ENCODE measurements at regions not wholly inside any gene's neighbourhood (a gene's known extent, or its start where the extent isn't known, plus 50 kb on each side); places are given as distances from the start of the nearest gene placed in this dataset.
"Not testable (repeated sequence)": the region's sequence is repeated elsewhere in the genome, so short reads cannot be mapped to it uniquely, and the experiment has no call there.

GRCh38 chr17:51435641-51436091 is 175.3 kb downstream of the UTP18 start:
- DNase-seq (ENCODE audit: low read depth): no peak

GRCh38 chr17:51439395-51440229 is 179.3 kb downstream of the UTP18 start:
- no peak for DNase-seq (ENCODE audit: low read depth)

GRCh38 chr17:51441431-51441830 is 181.1 kb downstream of the UTP18 start:
- DNase-seq (ENCODE audit: low read depth): no peak

GRCh38 chr17:51442088-51442865 is 181.9 kb downstream of the UTP18 start:
- no peak for DNase-seq (ENCODE audit: low read depth)

GRCh38 chr17:51443646-51444045 is 183.3 kb downstream of the UTP18 start:
- DNase-seq (ENCODE audit: low read depth): no peak

- DNase-seq (ENCODE audit: low read depth): no peak
Measured at GRCh38 chr17:51445946-51446345, 185.6 kb downstream of the UTP18 start.

- DNase-seq (ENCODE audit: low read depth): no peak
Measured at GRCh38 chr17:51454456-51454978, 194.2 kb downstream of the UTP18 start.

- DNase-seq (ENCODE audit: low read depth): no peak
Measured at GRCh38 chr17:51455211-51455610, 194.9 kb downstream of the UTP18 start.

GRCh38 chr17:51455931-51456330 is 195.6 kb downstream of the UTP18 start:
- DNase-seq (ENCODE audit: low read depth): no peak

GRCh38 chr17:51456942-51457341 is 196.6 kb downstream of the UTP18 start:
- no peak for DNase-seq (ENCODE audit: low read depth)

GRCh38 chr17:51461578-51462004 is 201.2 kb downstream of the UTP18 start:
- peak; percentile 22 for DNase-seq (ENCODE audit: low read depth)

GRCh38 chr17:51463353-51463752 is 203.0 kb downstream of the UTP18 start:
- no peak for DNase-seq (ENCODE audit: low read depth)

GRCh38 chr17:51467336-51467735 is 207.0 kb downstream of the UTP18 start:
- no peak for DNase-seq (ENCODE audit: low read depth)

GRCh38 chr17:51472670-51473205 is 212.4 kb downstream of the UTP18 start:
- DNase-seq (ENCODE audit: low read depth): no peak

GRCh38 chr17:51474764-51475163 is 214.4 kb downstream of the UTP18 start:
- DNase-seq (ENCODE audit: low read depth): no peak

GRCh38 chr17:51475730-51476129 is 215.4 kb downstream of the UTP18 start:
- DNase-seq (ENCODE audit: low read depth): no peak

- no peak for DNase-seq (ENCODE audit: low read depth)
Measured at GRCh38 chr17:51479303-51479702, 219.0 kb downstream of the UTP18 start.

GRCh38 chr17:51481370-51481769 is 221.0 kb downstream of the UTP18 start:
- DNase-seq (ENCODE audit: low read depth): no peak

- not testable (repeated sequence) for DNase-seq (ENCODE audit: low read depth)
Measured at GRCh38 chr17:51482248-51482647, 221.9 kb downstream of the UTP18 start.

- DNase-seq (ENCODE audit: low read depth): no peak
Measured at GRCh38 chr17:51486091-51486490, 225.7 kb downstream of the UTP18 start.

- DNase-seq (ENCODE audit: low read depth): no peak
Measured at GRCh38 chr17:51486885-51487520, 226.7 kb downstream of the UTP18 start.

- peak; percentile 1 for DNase-seq (ENCODE audit: low read depth)
Measured at GRCh38 chr17:51487947-51488346, 227.6 kb downstream of the UTP18 start.
